Endodermal cell (in vitro differentiated cells): ENCODE measurements at regions not wholly inside any gene's neighbourhood (a gene's known extent, or its start where the extent isn't known, plus 50 kb on each side); places are given as distances from the start of the nearest gene placed in this dataset.

Source experiments
- DNase-seq: peaks from one replicate; pipeline ENCODE4 v3.0.0-alpha.2; 2017
- H3K27ac ChIP-seq: 2 replicates; pipeline ENCODE4 v1.5.1; 2013; ENCODE audit warnings: mild to moderate bottlenecking, low read depth, low read length, moderate library complexity
- H3K27me3 ChIP-seq: 2 replicates; pipeline ENCODE4 v1.6.1; 2013; ENCODE audit warnings: mild to moderate bottlenecking, low read length, moderate library complexity; ENCODE audit not compliant: insufficient read depth, control insufficient read depth, poor library complexity, severe bottlenecking
- H3K36me3 ChIP-seq: 2 replicates; pipeline ENCODE4 v1.7.0; 2013; ENCODE audit warnings: mild to moderate bottlenecking, low read length, moderate library complexity; ENCODE audit not compliant: control insufficient read depth, insufficient read depth
- H3K4me1 ChIP-seq: one replicate; pipeline ENCODE4 v1.7.0; 2013; ENCODE audit warnings: low read length; ENCODE audit not compliant: control insufficient read depth, insufficient read depth
- H3K4me3 ChIP-seq: 2 replicates; pipeline ENCODE4 v1.5.1; 2013; ENCODE audit warnings: mild to moderate bottlenecking, low read length, moderate library complexity
- H3K9ac ChIP-seq: 2 replicates; pipeline ENCODE4 v1.6.1; 2013; ENCODE audit warnings: mild to moderate bottlenecking, low read length, moderate library complexity; ENCODE audit not compliant: poor library complexity, severe bottlenecking; ENCODE audit errors: extremely low read depth
- H3K9me3 ChIP-seq: 2 replicates; pipeline ENCODE4 v1.6.1; 2013; ENCODE audit warnings: mild to moderate bottlenecking, low read length, moderate library complexity; ENCODE audit not compliant: control insufficient read depth
- H3K27ac Mint-ChIP-seq: 2 replicates; pipeline ENCODE4 v1.8.0; 2020; ENCODE audit warnings: mixed read lengths
- H3K27me3 Mint-ChIP-seq: 2 replicates; pipeline ENCODE4 v1.8.0; 2021; ENCODE audit warnings: mild to moderate bottlenecking, mixed read lengths; ENCODE audit not compliant: insufficient read depth
- H3K36me3 Mint-ChIP-seq: 2 replicates; pipeline ENCODE4 v1.8.0; 2020; ENCODE audit warnings: low read depth, mixed read lengths
- H3K4me1 Mint-ChIP-seq: 2 replicates; pipeline ENCODE4 v1.8.0; 2020; ENCODE audit warnings: mixed read lengths
- H3K4me3 Mint-ChIP-seq: 2 replicates; pipeline ENCODE4 v1.8.0; 2020; ENCODE audit warnings: mild to moderate bottlenecking, moderate library complexity, mixed read lengths
- H3K9me3 Mint-ChIP-seq: 2 replicates; pipeline ENCODE4 v1.8.0; 2020; ENCODE audit warnings: mild to moderate bottlenecking, mixed read lengths
- CTCF ChIP-seq: fragments of 200-600 bp; sonication (generic); conservative IDR thresholded peaks from 2 replicates; pipeline ENCODE4 v1.5.0; 2021; ENCODE audit warnings: antibody characterized with exemption, mild to moderate bottlenecking
- WGBS, 2 experiments: methylation state at CpG; one replicate each; pipeline versions ENCODE4 v1.1.5 to v1.1.7; 2013; ENCODE audit warnings: missing lambda C conversion rate in 2 of 2, mixed read lengths in 1 of 2; ENCODE audit not compliant: insufficient coverage in 1 of 2, insufficient read length in 1 of 2; 5-methylcytosine and 5-hydroxymethylcytosine counted together

- H3K27ac Mint-ChIP-seq: no peak overlapping the region
- H3K36me3 ChIP-seq: no peaks in the 10 kb centered on the region
Observed at GRCh38 chr3:104788807-104789206, 577.9 kb upstream of the ALCAM start.

GRCh38 chr3:104791331-104791730 lies 575.4 kb upstream of the ALCAM start:
- H3K27ac Mint-ChIP-seq: no peak overlapping the region

More at GRCh38 chr3:104788807-104789206, 577.9 kb upstream of the ALCAM start:
- H3K9ac ChIP-seq: no peak overlapping the region
- DNase-seq: no peak
- no peaks in the 10 kb centered on the region for H3K9me3 ChIP-seq
- no peaks in the 10 kb centered on the region for H3K4me1 ChIP-seq
- no peak overlapping the region for H3K27ac ChIP-seq
- Mint-ChIP-seq H3K9me3 (no peaks in the 10 kb centered on the region), H3K27me3 (no peaks in the 10 kb centered on the region), H3K4me3 (no peak overlapping the region), H3K36me3 (no peaks in the 10 kb centered on the region), H3K4me1 (no peaks in the 10 kb centered on the region)
- H3K4me3 ChIP-seq: no peak overlapping the region
- H3K27me3 ChIP-seq: no peaks in the 10 kb centered on the region
- TF ChIP-seq CTCF: no peak

GRCh38 chr3:104796556-104796955 lies 570.2 kb upstream of the ALCAM start:
- Histone ChIP-seq H3K4me1 (no peaks in the 10 kb centered on the region), H3K36me3 (no peaks in the 10 kb centered on the region), H3K9me3 (no peaks in the 10 kb centered on the region), H3K9ac (no peak overlapping the region), H3K4me3 (no peak overlapping the region), H3K27ac (no peak overlapping the region), H3K27me3 (no peaks in the 10 kb centered on the region)
- Mint-ChIP-seq H3K4me3 (no peak overlapping the region), H3K36me3 (no peaks in the 10 kb centered on the region), H3K27ac (no peak overlapping the region), H3K4me1 (peaks cover 3% of the 10 kb centered on the region), H3K27me3 (no peaks in the 10 kb centered on the region), H3K9me3 (no peaks in the 10 kb centered on the region)
- DNase-seq: no peak
- 92 to 100% methylated on average over 1 to 5 of the region's 5 CpGs for WGBS, 2 experiments
- TF ChIP-seq CTCF: no peak

More at GRCh38 chr3:104791331-104791730, 575.4 kb upstream of the ALCAM start:
- H3K9ac ChIP-seq: no peak overlapping the region
- no peaks in the 10 kb centered on the region for H3K9me3 Mint-ChIP-seq
- H3K27me3 Mint-ChIP-seq: no peaks in the 10 kb centered on the region
- 78 to 100% methylated on average over 1 of the region's 1 CpG for WGBS, 2 experiments
- no peak overlapping the region for H3K27ac ChIP-seq
- H3K4me3 ChIP-seq: no peak overlapping the region
- no peaks in the 10 kb centered on the region for H3K27me3 ChIP-seq
- no peaks in the 10 kb centered on the region for H3K4me1 ChIP-seq
- H3K4me3 Mint-ChIP-seq: no peak overlapping the region
- no peak for DNase-seq
- H3K36me3 Mint-ChIP-seq: no peaks in the 10 kb centered on the region
- TF ChIP-seq CTCF: no peak
- H3K36me3 ChIP-seq: no peaks in the 10 kb centered on the region
- H3K4me1 Mint-ChIP-seq: no peaks in the 10 kb centered on the region
- H3K9me3 ChIP-seq: no peaks in the 10 kb centered on the region
